BLaER1 (cell line): ENCODE measurements at regions not wholly inside any gene's neighbourhood (a gene's known extent, or its start where the extent isn't known, plus 50 kb on each side); places are given as distances from the start of the nearest gene placed in this dataset.

ENCODE experiments used
- H3K27ac ChIP-seq: shearing (Covaris generic); formaldehyde crosslinking; 2 replicates; pipeline ENCODE4 v1.8.1; 2022
- H3K27me3 ChIP-seq: shearing (Covaris generic); formaldehyde crosslinking; 2 replicates; pipeline ENCODE4 v1.8.1; 2022
- H3K36me3 ChIP-seq: shearing (Covaris generic); formaldehyde crosslinking; 2 replicates; pipeline ENCODE4 v1.8.1; 2022
- H3K4me1 ChIP-seq: shearing (Covaris generic); formaldehyde crosslinking; 2 replicates; pipeline ENCODE4 v1.8.1; 2022
- H3K4me2 ChIP-seq: shearing (Covaris generic); formaldehyde crosslinking; 2 replicates; pipeline ENCODE4 v1.8.1; 2022
- H3K4me3 ChIP-seq: shearing (Covaris generic); formaldehyde crosslinking; 2 replicates; pipeline ENCODE4 v1.8.1; 2022
- H3K9ac ChIP-seq: shearing (Covaris generic); formaldehyde crosslinking; 2 replicates; pipeline ENCODE4 v1.8.1; 2022
- H3K9me3 ChIP-seq: shearing (Covaris generic); formaldehyde crosslinking; 2 replicates; pipeline ENCODE4 v1.8.1; 2022
- H4K20me1 ChIP-seq: shearing (Covaris generic); formaldehyde crosslinking; 2 replicates; pipeline ENCODE4 v1.8.1; 2022
- Cebpa-rat ChIP-seq: shearing (Covaris generic); IDR thresholded peaks from 2 replicates; pipeline ENCODE4 v1.8.1; 2022

GRCh38 chr3:31184261-31185061, 290.0 kb upstream of the GADL1 start:
- no peaks in the 10 kb centered on the region for H3K36me3 ChIP-seq

DNA sequence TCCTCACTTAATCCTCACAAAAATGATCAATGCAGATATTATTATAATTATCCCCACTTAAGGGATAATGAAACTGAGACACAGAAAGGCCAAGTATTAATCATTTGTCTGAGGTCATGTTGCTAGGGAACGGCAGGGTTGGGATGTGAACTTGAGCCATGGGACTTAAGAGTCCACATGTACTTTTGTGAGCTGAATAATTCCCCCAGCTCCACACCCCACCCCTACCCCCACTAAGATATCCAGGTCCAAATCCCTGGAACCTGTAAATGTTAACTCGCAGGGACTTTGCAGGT, 290.5 kb upstream of the GADL1 start:
- no peaks in the 10 kb centered on the region for H3K36me3 ChIP-seq

More at GRCh38 chr3:31184261-31185061, 290.0 kb upstream of the GADL1 start:
- TF ChIP-seq Cebpa-rat = no peak
- Histone ChIP-seq H3K4me2 (no peak overlapping the region), H3K9ac (no peak overlapping the region), H3K9me3 (peaks cover 25% of the 10 kb centered on the region), H3K4me3 (no peak overlapping the region), H3K27ac (no peak overlapping the region), H3K4me1 (no peaks in the 10 kb centered on the region), H3K27me3 (no peaks in the 10 kb centered on the region), H4K20me1 (no peaks in the 10 kb centered on the region)

GRCh38 chr3:31186041-31186440, 291.6 kb upstream of the GADL1 start:
- Histone ChIP-seq H3K9ac (no peak overlapping the region), H4K20me1 (no peaks in the 10 kb centered on the region)

More for the DNA sequence above, 290.5 kb upstream of the GADL1 start:
- H3K4me3 ChIP-seq = no peak overlapping the region
- H3K9me3 ChIP-seq = peaks cover 25% of the 10 kb centered on the region
- H3K9ac ChIP-seq = no peak overlapping the region
- no peak overlapping the region for H3K4me2 ChIP-seq
- H3K4me1 ChIP-seq = no peaks in the 10 kb centered on the region
- no peak overlapping the region for H3K27ac ChIP-seq
- no peaks in the 10 kb centered on the region for H3K27me3 ChIP-seq
- H4K20me1 ChIP-seq = no peaks in the 10 kb centered on the region
- no peak for TF ChIP-seq Cebpa-rat

GRCh38 chr3:31187380-31187779, 292.9 kb upstream of the GADL1 start:
- H3K27ac ChIP-seq = no peak overlapping the region
- no peak for TF ChIP-seq Cebpa-rat
- no peak overlapping the region for H3K9ac ChIP-seq
- H3K36me3 ChIP-seq = no peaks in the 10 kb centered on the region
- no peaks in the 10 kb centered on the region for H4K20me1 ChIP-seq
- H3K9me3 ChIP-seq = peaks cover 3% of the 10 kb centered on the region
- no peaks in the 10 kb centered on the region for H3K4me1 ChIP-seq
- no peaks in the 10 kb centered on the region for H3K27me3 ChIP-seq
- no peak overlapping the region for H3K4me2 ChIP-seq
- no peak overlapping the region for H3K4me3 ChIP-seq

More at GRCh38 chr3:31186041-31186440, 291.6 kb upstream of the GADL1 start:
- no peak overlapping the region for H3K27ac ChIP-seq
- no peaks in the 10 kb centered on the region for H3K4me1 ChIP-seq
- H3K27me3 ChIP-seq = no peaks in the 10 kb centered on the region
- H3K9me3 ChIP-seq = peaks cover 16% of the 10 kb centered on the region
- no peaks in the 10 kb centered on the region for H3K36me3 ChIP-seq
- no peak overlapping the region for H3K4me3 ChIP-seq
- TF ChIP-seq Cebpa-rat = no peak
- no peak overlapping the region for H3K4me2 ChIP-seq

DNA sequence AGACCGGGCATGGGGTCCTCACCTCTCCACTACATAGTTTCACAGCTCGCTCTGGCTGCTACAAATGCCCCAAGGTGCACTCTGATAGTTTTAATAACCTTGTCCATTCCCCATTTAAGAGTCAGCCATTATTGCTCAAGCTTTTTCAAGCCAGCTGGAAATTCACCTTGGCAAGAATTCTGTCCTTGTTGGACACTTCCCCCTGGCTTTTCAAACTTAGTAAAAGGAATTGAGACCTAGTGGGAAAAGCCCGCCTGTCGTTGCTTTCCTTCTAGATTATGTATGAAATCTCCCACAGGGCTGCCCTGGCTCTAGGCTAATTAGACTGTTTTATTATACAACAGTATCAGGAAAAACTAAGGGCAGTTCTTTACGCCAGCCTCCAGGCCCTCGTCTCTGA, 293.7 kb upstream of the GADL1 start:
- H3K4me3 ChIP-seq = no peak overlapping the region
- no peaks in the 10 kb centered on the region for H4K20me1 ChIP-seq
- H3K9me3 ChIP-seq = no peaks in the 10 kb centered on the region; the same call in 1 of the 2 replicates
- TF ChIP-seq Cebpa-rat = no peak
- H3K9ac ChIP-seq = no peak overlapping the region
- H3K27ac ChIP-seq = no peak overlapping the region
- no peak overlapping the region for H3K4me2 ChIP-seq
- H3K27me3 ChIP-seq = no peaks in the 10 kb centered on the region
- H3K36me3 ChIP-seq = no peaks in the 10 kb centered on the region
- H3K4me1 ChIP-seq = no peaks in the 10 kb centered on the region

DNA sequence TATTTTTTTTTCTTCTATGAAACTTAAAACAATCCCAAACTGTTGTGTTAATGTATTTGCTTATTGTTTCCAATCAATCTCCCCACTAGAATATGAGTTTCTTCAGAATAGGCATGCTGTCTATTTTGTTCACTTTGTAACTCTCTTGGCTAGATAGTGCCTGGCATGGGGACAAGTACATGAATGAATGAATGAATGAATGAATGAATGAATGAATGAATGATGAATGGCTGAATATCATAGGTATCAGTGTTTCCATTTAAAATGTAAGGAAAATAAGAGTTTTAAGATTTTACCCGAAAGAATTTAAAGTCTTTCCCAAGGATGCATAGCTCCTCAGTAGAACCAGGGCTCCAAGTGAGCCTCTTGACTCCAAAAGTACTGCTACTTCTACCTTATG, 294.9 kb upstream of the GADL1 start:
- no peak for TF ChIP-seq Cebpa-rat
- no peaks in the 10 kb centered on the region for H4K20me1 ChIP-seq
- no peak overlapping the region for H3K9ac ChIP-seq
- no peak overlapping the region for H3K4me2 ChIP-seq
- H3K9me3 ChIP-seq = no peaks in the 10 kb centered on the region; the same call in 1 of the 2 replicates
- H3K27me3 ChIP-seq = no peaks in the 10 kb centered on the region
- no peak overlapping the region for H3K27ac ChIP-seq
- no peaks in the 10 kb centered on the region for H3K36me3 ChIP-seq
- no peak overlapping the region for H3K4me3 ChIP-seq
- H3K4me1 ChIP-seq = no peaks in the 10 kb centered on the region

DNA sequence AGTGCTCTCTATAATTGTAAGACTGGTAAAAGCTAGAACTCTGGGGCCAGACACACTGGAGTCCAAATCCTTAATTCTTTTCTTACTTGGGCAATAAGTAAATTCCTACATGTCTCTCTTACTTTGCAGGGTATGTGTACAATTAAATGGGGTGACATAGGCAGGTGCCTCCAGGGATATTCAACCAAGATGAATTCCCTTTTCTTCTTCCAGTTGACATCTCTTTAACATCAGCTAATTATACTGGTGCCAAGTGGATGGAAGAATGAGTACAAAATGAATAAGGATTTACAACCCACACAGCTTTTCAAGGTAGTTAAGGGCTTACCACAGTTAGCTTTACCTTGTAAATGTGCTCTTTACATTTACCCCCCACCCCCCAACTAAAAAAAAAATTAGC, 295.5 kb upstream of the GADL1 start:
- H3K9me3 ChIP-seq = no peaks in the 10 kb centered on the region; the same call in 1 of the 2 replicates
- TF ChIP-seq Cebpa-rat = no peak
- no peak overlapping the region for H3K9ac ChIP-seq
- no peaks in the 10 kb centered on the region for H3K27me3 ChIP-seq
- no peaks in the 10 kb centered on the region for H4K20me1 ChIP-seq
- H3K4me3 ChIP-seq = no peak overlapping the region
- H3K4me2 ChIP-seq = no peak overlapping the region
- H3K27ac ChIP-seq = no peak overlapping the region
- no peaks in the 10 kb centered on the region for H3K4me1 ChIP-seq
- no peaks in the 10 kb centered on the region for H3K36me3 ChIP-seq

- Histone ChIP-seq H3K36me3 (no peaks in the 10 kb centered on the region), H3K9me3 (no peaks in the 10 kb centered on the region; the same call in 1 of the 2 replicates), H3K9ac (no peak overlapping the region), H3K4me3 (no peak overlapping the region), H3K4me1 (no peaks in the 10 kb centered on the region), H3K27me3 (no peaks in the 10 kb centered on the region), H4K20me1 (no peaks in the 10 kb centered on the region), H3K4me2 (no peak overlapping the region), H3K27ac (no peak overlapping the region)
- no peak for TF ChIP-seq Cebpa-rat
These were observed 296.9 kb upstream of the GADL1 start for GRCh38 chr3:31191354-31191753.

GRCh38 chr3:31193429-31193828, 299.0 kb upstream of the GADL1 start:
- H3K4me2 ChIP-seq = no peak overlapping the region
- H4K20me1 ChIP-seq = no peaks in the 10 kb centered on the region
- H3K36me3 ChIP-seq = no peaks in the 10 kb centered on the region
- H3K27ac ChIP-seq = no peak overlapping the region
- no peak for TF ChIP-seq Cebpa-rat
- H3K27me3 ChIP-seq = no peaks in the 10 kb centered on the region
- no peak overlapping the region for H3K4me3 ChIP-seq
- no peaks in the 10 kb centered on the region for H3K4me1 ChIP-seq
- H3K9me3 ChIP-seq = no peaks in the 10 kb centered on the region; the same call in 1 of the 2 replicates
- no peak overlapping the region for H3K9ac ChIP-seq

DNA sequence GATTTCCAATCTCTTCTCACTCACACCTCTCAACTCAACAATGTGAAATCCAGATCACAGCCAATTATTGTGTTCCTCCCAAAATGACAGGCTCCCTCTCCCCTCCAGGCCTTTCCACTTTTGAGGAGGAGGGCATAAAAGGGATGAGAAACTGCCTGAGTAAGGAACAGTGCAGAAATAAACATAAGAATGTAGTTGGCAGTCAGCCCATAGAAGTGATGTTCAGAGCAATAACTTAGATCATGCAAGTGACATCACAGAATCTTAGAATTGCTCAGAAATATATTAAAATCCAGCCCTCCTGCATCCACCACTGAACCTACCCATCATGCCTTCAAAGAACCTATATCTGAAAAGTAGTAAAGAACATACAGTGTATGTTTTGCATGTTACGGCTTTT, 299.4 kb upstream of the GADL1 start:
- no peak for TF ChIP-seq Cebpa-rat
- Histone ChIP-seq H3K4me2 (no peak overlapping the region), H3K36me3 (no peaks in the 10 kb centered on the region), H3K27ac (no peak overlapping the region), H3K27me3 (no peaks in the 10 kb centered on the region), H3K4me1 (no peaks in the 10 kb centered on the region), H4K20me1 (no peaks in the 10 kb centered on the region), H3K4me3 (no peak overlapping the region), H3K9ac (no peak overlapping the region), H3K9me3 (no peaks in the 10 kb centered on the region; the same call in 1 of the 2 replicates)
